ENCODE measurements at regions not wholly inside any gene's neighbourhood (a gene's known extent, or its start where the extent isn't known, plus 50 kb on each side); places are given as distances from the start of the nearest gene placed in this dataset.

DNA sequence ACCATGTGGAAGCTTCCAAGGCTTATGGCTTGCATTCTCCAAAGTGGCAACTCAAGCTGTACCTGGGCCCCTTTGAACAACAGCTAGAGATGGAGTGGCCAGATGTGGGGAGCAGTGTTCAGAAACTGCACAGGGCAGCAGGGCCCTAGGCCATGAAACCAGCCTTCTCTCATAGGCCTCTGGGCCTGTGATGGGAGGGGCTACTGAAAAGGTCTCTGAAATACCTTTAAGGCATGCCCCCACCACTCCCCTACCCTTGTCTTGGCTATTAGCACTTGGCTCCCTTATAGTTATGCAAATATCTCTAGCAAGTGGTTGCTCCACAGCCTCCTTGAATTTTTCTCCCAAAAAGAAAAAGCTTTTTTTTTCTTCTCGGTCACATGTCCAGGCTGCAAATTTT lies 1014.6 kb downstream of the DTWD2 start:
- TF ChIP-seq POLR2AphosphoS5 (IDR thresholded peaks at IDR 0.05; ENCODE audit: low read depth, low read length) (no peak), POLR2A (IDR thresholded peaks at IDR 0.05; ENCODE audit: low read depth, low read length) (no peak), TAF1 (IDR thresholded peaks at IDR 0.05; ENCODE audit: borderline replicate concordance, low read depth, low read length) (no peak)

All from GM12892 (cell line).